Renal cortical epithelial cell (primary cell): ENCODE measurements at regions not wholly inside any gene's neighbourhood (a gene's known extent, or its start where the extent isn't known, plus 50 kb on each side); places are given as distances from the start of the nearest gene placed in this dataset.

Experiments used
- DNase-seq: peaks from one replicate; pipeline ENCODE4 v3.0.0-alpha.2; 2011; ENCODE audit warnings: low read depth

DNA sequence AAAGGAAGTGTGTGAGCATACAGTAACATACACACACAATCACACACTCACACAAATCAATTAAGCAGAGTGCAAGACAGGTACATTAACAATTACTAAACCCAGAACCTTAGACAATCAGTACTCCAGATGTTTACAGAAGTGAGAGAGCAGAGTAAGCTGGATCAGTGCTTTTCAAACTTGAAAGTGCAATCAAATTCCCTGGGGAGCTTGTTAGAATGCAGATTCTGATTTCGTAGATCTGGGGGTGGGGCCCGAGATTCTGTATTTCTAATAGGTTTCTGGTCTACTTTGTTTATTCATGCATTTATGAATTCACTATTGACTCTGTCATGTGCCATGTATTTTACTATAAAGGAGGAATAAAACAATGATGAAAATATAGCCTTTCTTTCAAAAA lies 179.6 kb upstream of the PHYHIPL start:
- DNase-seq: no peak

GRCh38 chr10:58998924-58999713 lies 177.3 kb upstream of the PHYHIPL start:
- peak; percentile 67 for DNase-seq

GRCh38 chr10:59000162-59000825 lies 176.1 kb upstream of the PHYHIPL start:
- peak; percentile 48 for DNase-seq

DNA sequence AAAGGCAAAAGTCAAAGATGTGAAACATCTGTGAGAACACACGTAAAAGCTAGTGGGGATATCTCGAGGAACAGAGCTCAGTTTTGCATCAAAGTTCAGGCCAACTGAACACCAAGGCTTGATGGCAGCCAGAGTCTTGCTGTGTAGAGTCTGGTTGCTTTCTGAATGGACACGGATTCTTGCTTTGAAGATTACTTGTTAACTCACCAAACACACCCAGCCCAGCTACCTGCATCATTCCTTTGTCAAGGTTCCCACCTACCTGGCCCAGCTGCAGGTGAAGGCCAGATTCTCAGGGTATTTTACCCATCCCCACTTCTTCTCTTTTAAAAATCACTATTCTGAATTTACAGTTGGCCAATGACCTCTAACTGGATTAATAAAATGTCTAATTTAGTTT lies 174.4 kb upstream of the PHYHIPL start:
- DNase-seq: no peak

DNA sequence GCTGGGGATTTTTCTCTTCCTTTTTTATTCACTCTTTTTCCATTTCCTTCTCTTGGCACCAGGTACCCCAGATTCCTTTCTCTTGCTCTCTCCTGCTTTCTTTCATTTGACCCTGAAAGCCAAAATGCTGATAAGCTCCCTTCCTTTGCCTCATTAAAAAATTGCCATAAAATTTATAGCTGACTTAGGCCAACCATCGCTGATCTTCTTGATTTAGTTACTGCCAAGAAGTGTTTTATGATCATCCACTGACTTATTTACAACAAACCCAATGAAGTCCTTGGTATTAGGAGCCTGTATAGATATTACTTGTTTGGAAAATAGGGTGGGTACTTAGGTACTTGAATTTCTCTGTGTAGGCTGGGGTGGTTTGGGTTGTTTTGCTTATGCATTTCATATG lies 173.2 kb upstream of the PHYHIPL start:
- no peak for DNase-seq

DNA sequence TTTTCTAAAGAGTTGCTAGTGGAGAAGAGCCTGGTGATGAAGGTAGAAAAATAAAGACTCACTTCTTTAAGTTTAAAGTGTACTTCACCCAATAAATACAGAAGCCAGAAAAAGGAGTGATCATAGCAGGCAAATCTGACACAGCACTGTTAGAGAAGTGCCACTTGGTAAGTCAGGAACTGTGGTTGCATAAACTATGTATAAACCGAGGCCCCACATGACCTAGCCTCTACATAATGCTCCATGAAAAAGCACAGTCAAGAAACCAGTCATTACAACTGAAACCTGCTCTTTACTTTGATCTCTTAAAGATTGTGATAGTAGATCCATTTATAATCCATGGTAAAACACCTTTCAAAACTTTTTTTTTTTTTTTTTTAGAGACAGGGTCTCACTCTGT lies 172.1 kb upstream of the PHYHIPL start:
- no peak for DNase-seq

DNA sequence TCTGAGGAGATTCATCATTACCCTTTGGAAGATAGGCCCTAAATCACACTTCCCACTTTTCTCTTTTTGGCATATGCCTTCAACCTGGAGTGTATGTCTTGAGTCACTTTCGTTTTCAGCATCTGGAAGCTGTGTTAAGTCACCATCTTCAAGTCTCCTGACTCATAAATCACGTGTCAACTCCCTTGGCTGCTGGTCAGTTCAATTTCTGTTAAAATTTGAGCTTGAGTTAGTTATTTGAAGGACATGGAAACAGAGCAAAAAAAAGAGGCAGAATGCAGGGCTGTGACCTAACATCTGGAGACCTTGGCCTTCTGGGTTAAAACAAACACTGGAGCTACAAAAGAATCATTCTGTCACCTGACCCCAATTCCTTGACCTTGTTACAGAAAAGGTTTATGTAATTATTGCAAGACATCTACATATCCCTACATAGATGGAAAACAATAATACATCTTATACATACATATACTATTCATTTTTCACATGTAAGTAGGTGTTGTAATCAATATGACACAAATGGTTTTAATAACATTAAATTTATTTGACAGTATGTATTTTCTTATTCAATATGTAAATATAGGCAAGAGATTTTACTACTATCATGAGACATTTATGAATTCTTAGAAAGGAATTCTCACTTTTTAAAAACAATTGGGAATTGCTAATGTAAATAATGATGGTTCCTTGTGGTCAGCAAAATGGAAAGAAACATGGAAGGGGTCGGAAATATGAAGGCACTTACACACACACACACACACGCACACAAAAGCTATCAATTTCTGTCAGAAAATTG lies 169.7 kb upstream of the PHYHIPL start:
- peak; percentile 95 for DNase-seq

DNA sequence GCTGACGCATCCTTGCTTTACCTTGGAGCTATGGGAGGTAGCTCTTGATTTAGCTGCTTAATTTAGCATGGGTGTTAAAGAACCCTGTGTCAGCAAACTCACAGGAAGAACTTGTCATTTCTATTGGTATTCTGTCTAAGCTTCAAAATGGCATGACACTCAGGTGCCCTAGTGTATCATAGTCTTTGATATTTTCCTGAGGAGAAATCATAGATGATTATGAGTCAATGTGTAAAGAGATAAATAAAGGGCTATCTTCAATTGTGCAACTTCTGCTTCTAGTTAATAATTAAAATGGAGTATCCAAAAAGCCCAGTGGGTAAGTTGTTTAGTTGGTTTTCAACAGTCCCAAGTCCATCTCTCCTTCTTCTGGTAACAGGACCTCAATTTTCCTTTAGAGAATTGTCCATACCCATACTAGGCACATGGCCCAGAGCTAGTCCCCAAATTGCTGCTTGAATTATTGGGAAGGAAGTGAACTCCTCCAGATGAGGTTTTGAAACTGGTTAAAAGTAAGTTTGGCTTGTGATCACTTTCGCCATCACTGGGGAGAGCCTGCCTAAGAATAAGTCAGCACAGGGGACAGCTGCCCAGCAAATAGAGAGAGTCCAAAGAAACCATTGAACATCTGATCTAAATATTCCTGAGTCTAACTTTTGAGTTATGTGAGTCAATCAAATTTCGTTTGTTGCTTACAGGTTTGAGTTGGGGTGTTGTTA lies 169.0 kb upstream of the PHYHIPL start:
- peak; percentile 53 for DNase-seq

DNA sequence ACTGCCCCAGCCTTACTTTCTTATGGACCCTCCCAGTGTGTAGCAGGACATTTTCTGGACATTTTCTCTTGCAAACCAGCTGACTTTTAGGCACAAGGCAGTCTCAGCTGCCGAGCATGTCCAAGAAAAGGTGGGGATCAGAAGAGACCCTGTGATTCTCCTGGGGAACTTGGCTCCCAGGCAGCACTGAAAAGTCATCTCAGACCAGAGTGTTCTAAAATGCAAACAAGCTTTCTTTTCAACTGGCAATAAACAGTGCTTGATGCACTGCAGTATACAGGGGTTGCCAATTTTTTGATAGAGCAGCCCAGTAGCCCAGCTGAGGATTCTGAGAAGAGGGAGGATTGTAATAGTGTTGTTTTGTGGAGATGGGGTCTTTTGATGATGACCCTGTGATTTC lies 168.0 kb upstream of the PHYHIPL start:
- no peak for DNase-seq

GRCh38 chr10:59011972-59012632 lies 164.3 kb upstream of the PHYHIPL start:
- DNase-seq: no peak

GRCh38 chr10:59012839-59013238 lies 163.6 kb upstream of the PHYHIPL start:
- peak; percentile 85 for DNase-seq

DNA sequence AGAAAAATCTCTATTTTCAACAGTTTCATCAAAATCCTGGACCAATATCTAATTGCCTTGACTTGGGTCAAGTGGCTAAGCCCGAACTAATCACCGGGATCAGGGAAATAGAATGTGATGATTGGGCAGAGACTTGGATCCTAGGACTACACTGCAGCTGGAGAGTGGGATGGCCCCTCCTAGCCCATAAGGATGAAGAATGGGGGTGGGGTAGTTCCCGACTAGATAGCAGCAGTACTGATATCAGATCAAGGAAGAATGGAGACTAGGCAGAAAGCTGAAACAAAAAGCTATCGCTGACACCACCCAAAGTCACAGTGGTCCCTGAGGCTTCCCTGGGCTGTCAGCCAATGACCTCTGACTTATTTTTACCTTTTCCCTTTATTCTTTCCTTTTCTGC lies 160.4 kb upstream of the PHYHIPL start:
- no peak for DNase-seq

- no peak for DNase-seq
Observed at GRCh38 chr10:59018977-59019376, 157.5 kb upstream of the PHYHIPL start.

DNA sequence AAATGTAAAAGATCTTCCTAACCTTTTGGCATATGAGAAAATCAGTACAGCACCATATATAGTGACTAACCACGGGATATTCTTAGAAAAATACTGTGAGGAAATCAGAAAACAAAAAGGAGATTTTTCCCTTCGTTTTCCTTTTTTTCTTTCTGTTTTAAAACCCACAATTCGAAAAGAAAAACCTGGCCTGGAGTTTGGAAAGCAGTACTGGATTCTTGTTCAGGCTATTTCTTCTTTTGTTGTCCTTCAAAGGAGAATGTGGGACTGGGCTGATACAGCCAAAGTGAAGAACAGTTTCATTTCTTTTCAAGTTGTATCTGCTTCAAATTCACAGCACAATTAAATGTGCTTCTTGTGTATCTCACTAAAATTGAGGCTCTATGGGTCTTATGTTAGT lies 156.8 kb upstream of the PHYHIPL start:
- DNase-seq: no peak

GRCh38 chr10:59020502-59020901 lies 155.9 kb upstream of the PHYHIPL start:
- no peak for DNase-seq

DNA sequence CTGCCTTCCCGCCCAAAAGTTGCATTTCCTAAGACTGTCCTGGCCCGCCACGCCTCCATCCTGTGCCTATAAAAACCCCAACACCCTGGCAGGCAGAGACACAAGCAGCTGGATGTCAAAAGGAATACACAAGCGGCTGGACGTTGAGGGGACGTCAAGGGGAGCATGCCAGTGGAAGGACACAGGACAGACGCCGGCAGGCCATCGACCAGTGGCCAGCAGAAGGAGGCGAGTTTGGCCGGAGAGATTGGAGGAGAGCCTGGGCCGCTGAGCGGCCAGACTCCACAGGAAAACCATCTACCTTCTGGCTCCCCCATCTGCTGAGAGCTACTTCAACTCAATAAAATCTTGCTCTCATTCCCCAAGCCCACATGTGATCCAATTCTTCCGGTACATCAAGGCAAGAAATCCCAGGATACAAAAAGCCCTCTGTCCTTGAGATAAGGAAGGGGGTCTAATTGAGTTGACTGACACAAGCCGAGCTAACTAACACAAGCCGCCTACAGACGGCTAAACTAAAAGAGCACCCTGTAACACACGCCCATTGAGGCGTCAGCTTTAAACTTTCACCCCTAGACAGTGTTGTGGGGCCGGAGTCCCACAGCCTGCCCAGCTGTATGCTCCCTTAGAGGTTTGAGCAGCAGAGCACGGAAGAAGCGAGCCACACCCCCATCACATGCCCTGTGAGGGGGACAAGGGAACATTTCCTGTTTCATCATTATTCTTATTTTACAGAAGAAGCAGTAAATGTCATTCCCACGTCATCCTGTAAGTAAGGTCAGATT lies 150.3 kb upstream of the PHYHIPL start:
- no peak for DNase-seq

GRCh38 chr10:59027975-59028655 lies 148.3 kb upstream of the PHYHIPL start:
- DNase-seq: no peak

- DNase-seq: peak; percentile 30
Observed at GRCh38 chr10:59033622-59034021, 142.8 kb upstream of the PHYHIPL start.

GRCh38 chr10:59036311-59037017 lies 140.0 kb upstream of the PHYHIPL start:
- peak; percentile 92 for DNase-seq
